Smooth muscle cell (in vitro differentiated cells): ENCODE measurements at regions not wholly inside any gene's neighbourhood (a gene's known extent, or its start where the extent isn't known, plus 50 kb on each side); places are given as distances from the start of the nearest gene placed in this dataset.
"Not testable (repeated sequence)": the region's sequence is repeated elsewhere in the genome, so short reads cannot be mapped to it uniquely, and the experiment has no call there.

Experiments
- DNase-seq: peaks from one replicate; lab custom pipeline; 2025; ENCODE audit not compliant: unreplicated experiment; lab: John Stamatoyannopoulos, UW
- H2AFZ ChIP-seq: fragments of 200-600 bp; sonication (generic); 2 replicates; pipeline ENCODE4 v1.6.0; 2016; ENCODE audit warnings: antibody characterized with exemption, low read depth, mild to moderate bottlenecking
- H3F3A ChIP-seq: fragments of 200-600 bp; sonication (generic); 2 replicates; pipeline ENCODE4 v1.6.0; 2017; ENCODE audit warnings: antibody characterized with exemption, low read depth
- H3K27ac ChIP-seq: fragments of 200-600 bp; sonication (generic); 2 replicates; pipeline ENCODE4 v1.5.1; 2016; ENCODE audit warnings: low read depth, mild to moderate bottlenecking
- H3K27me3 ChIP-seq: fragments of 200-600 bp; sonication (generic); 2 replicates; pipeline ENCODE4 v1.6.1; 2016; ENCODE audit warnings: low read depth, mild to moderate bottlenecking
- H3K36me3 ChIP-seq: fragments of 200-600 bp; sonication (generic); 2 replicates; pipeline ENCODE4 v1.5.1; 2016; ENCODE audit warnings: low read depth
- H3K4me1 ChIP-seq: fragments of 200-600 bp; sonication (generic); 2 replicates; pipeline ENCODE4 v1.5.1; 2016; ENCODE audit warnings: low read depth
- H3K4me2 ChIP-seq: fragments of 200-600 bp; sonication (generic); 2 replicates; pipeline ENCODE4 v1.6.0; 2016; ENCODE audit warnings: mild to moderate bottlenecking
- H3K4me3 ChIP-seq: fragments of 200-600 bp; sonication (generic); 2 replicates; pipeline ENCODE4 v1.5.1; 2016; ENCODE audit warnings: mild to moderate bottlenecking
- H3K79me2 ChIP-seq: fragments of 200-600 bp; sonication (generic); 2 replicates; pipeline ENCODE4 v1.6.0; 2016; ENCODE audit warnings: low read depth, mild to moderate bottlenecking
- H3K9ac ChIP-seq: fragments of 200-600 bp; sonication (generic); 2 replicates; pipeline ENCODE4 v1.6.0; 2016; ENCODE audit warnings: low read depth
- H3K9me3 ChIP-seq: fragments of 200-600 bp; sonication (generic); replicated peaks from 2 replicates; pipeline ENCODE4 v1.5.1; 2016; ENCODE audit warnings: low read depth
- H4K20me1 ChIP-seq: fragments of 200-600 bp; sonication (generic); 2 replicates; pipeline ENCODE4 v1.6.0; 2016; ENCODE audit warnings: low read depth
- WGBS: methylation state at CpG from one replicate; pipeline ENCODE4 v1.1.7; 2016; ENCODE audit warnings: low lambda C conversion rate; 5-methylcytosine and 5-hydroxymethylcytosine counted together
- TF ChIP-seq, protein P1 (sequence below): fragments of 200-600 bp; sonication (generic); IDR thresholded peaks from 2 replicates; pipeline ENCODE4 v1.5.1; 2017; ENCODE audit warnings: borderline replicate concordance, mild to moderate bottlenecking, antibody characterized with exemption; ENCODE audit not compliant: insufficient read depth, poor library complexity, severe bottlenecking

DNA sequence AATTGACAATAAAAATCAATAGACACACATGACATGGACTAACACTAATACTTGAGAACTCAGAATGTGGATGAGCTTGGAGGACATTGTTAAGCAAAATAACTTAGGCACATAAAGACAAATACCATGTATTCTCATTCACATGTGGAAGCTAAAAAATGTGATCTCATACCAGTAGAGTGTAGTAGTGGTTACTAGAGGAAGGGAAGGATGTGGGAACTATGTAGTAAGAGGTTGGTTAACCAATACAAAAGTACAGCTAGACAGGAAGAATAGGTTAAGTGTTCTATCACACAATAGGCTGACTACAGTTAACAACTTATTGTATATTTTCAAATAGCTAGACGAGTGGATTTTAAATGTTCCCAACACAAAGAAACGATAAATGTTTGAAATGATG is 415.8 kb upstream of the KLF12 start:
- 94% methylated on average over 2 of the region's 2 CpGs for WGBS
- H3K36me3 ChIP-seq = no peaks in the 10 kb centered on the region
- no peak overlapping the region for H3K9ac ChIP-seq
- no peak overlapping the region for H3K4me2 ChIP-seq
- H3K4me3 ChIP-seq = no peak overlapping the region
- no peak overlapping the region for H3K27ac ChIP-seq
- H3K9me3 ChIP-seq = no peaks in the 10 kb centered on the region
- H3K79me2 ChIP-seq = no peaks in the 10 kb centered on the region
- no peaks in the 10 kb centered on the region for H3F3A ChIP-seq
- no peaks in the 10 kb centered on the region for H3K27me3 ChIP-seq
- no peaks in the 10 kb centered on the region for H3K4me1 ChIP-seq
- TF ChIP-seq, protein P1, sequence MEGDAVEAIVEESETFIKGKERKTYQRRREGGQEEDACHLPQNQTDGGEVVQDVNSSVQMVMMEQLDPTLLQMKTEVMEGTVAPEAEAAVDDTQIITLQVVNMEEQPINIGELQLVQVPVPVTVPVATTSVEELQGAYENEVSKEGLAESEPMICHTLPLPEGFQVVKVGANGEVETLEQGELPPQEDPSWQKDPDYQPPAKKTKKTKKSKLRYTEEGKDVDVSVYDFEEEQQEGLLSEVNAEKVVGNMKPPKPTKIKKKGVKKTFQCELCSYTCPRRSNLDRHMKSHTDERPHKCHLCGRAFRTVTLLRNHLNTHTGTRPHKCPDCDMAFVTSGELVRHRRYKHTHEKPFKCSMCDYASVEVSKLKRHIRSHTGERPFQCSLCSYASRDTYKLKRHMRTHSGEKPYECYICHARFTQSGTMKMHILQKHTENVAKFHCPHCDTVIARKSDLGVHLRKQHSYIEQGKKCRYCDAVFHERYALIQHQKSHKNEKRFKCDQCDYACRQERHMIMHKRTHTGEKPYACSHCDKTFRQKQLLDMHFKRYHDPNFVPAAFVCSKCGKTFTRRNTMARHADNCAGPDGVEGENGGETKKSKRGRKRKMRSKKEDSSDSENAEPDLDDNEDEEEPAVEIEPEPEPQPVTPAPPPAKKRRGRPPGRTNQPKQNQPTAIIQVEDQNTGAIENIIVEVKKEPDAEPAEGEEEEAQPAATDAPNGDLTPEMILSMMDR = no peak
- no peak for DNase-seq
- H2AFZ ChIP-seq = no peak overlapping the region
- no peaks in the 10 kb centered on the region for H4K20me1 ChIP-seq

- H2AFZ ChIP-seq, H3K27me3 ChIP-seq, H3K36me3 ChIP-seq, H3K4me1 ChIP-seq, H3K9me3 ChIP-seq, H3F3A ChIP-seq, H3K27ac ChIP-seq, H3K79me2 ChIP-seq, H3K4me2 ChIP-seq, H3K9ac ChIP-seq, DNase-seq, H3K4me3 ChIP-seq, H4K20me1 ChIP-seq: not testable (repeated sequence)
- WGBS = 90% methylated on average over 10 of the region's 11 CpGs
These were observed 402.4 kb upstream of the KLF12 start for GRCh38 chr13:74536649-74537048.

DNA sequence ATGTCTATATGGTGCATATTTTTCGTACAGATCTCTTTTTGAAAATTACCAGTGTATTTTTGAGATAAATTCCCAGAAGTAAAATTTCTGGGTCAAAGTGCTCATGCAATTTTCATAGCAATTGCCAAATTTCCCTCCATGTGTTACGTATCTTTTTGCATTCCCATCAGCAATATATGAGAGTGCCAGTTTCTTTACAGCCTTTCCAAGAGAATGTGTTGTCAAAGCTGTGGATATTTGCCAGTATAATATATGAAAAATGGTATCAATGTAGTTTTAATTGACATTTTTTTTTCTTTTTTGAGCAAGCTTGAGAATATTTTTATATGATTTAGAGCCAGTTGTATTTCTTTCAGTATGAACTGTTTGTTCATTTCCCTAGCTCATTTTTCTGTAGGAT is 399.0 kb upstream of the KLF12 start:
- Histone ChIP-seq H4K20me1 (no peaks in the 10 kb centered on the region), H3F3A (no peaks in the 10 kb centered on the region), H3K79me2 (no peaks in the 10 kb centered on the region), H3K27ac (no peak overlapping the region), H3K36me3 (no peaks in the 10 kb centered on the region), H3K4me2 (no peak overlapping the region), H3K9me3 (no peaks in the 10 kb centered on the region), H3K4me3 (no peak overlapping the region), H3K9ac (no peak overlapping the region), H3K4me1 (no peaks in the 10 kb centered on the region), H2AFZ (no peak overlapping the region), H3K27me3 (no peaks in the 10 kb centered on the region)
- 93% methylated on average over 2 of the region's 2 CpGs for whole genome bisulfite sequencing
- no peak for DNase-seq
- TF ChIP-seq, protein P1 = no peak

- Histone ChIP-seq H3K79me2 (no peaks in the 10 kb centered on the region), H2AFZ (no peak overlapping the region), H3K9me3 (no peaks in the 10 kb centered on the region), H3K9ac (no peak overlapping the region), H3K4me2 (no peak overlapping the region), H3K4me3 (no peak overlapping the region), H4K20me1 (no peaks in the 10 kb centered on the region), H3K4me1 (no peaks in the 10 kb centered on the region), H3K27ac (no peak overlapping the region), H3K36me3 (no peaks in the 10 kb centered on the region), H3K27me3 (no peaks in the 10 kb centered on the region), H3F3A (no peaks in the 10 kb centered on the region)
- TF ChIP-seq, protein P1 = no peak
- no peak for DNase-seq
- WGBS = 95% methylated on average over 1 of the region's 1 CpG
These were observed 395.8 kb upstream of the KLF12 start for GRCh38 chr13:74530011-74530410.
